Mononuclear cell (primary cell): ENCODE measurements at regions not wholly inside any gene's neighbourhood (a gene's known extent, or its start where the extent isn't known, plus 50 kb on each side); places are given as distances from the start of the nearest gene placed in this dataset.

ENCODE experiments used
- H3K27me3 ChIP-seq: 2 replicates; pipeline ENCODE4 v1.6.0; 2011; ENCODE audit warnings: low read length, control low read depth; ENCODE audit not compliant: insufficient read depth
- H3K4me1 ChIP-seq: 2 replicates; pipeline ENCODE4 v1.5.1; 2011; ENCODE audit warnings: mild to moderate bottlenecking, low read length, control low read depth; ENCODE audit not compliant: insufficient read depth
- H3K4me3 ChIP-seq: 2 replicates; pipeline ENCODE4 v1.5.1; 2011; ENCODE audit warnings: mild to moderate bottlenecking, low read length, moderate library complexity
- H3K9me3 ChIP-seq: 2 replicates; pipeline ENCODE4 v1.5.1; 2011; ENCODE audit warnings: low read depth, mild to moderate bottlenecking, control low read depth, low read length

- Histone ChIP-seq H3K9me3 (peaks cover 8% of the 10 kb centered on the region), H3K4me3 (no peak overlapping the region), H3K27me3 (no peaks in the 10 kb centered on the region), H3K4me1 (no peaks in the 10 kb centered on the region)
Observed at GRCh38 chr3:27945229-27945628, 223.1 kb upstream of the EOMES start.

GRCh38 chr3:27960133-27960532, 238.0 kb upstream of the EOMES start:
- H3K4me1 ChIP-seq, result no peaks in the 10 kb centered on the region
- H3K27me3 ChIP-seq, result no peaks in the 10 kb centered on the region
- H3K4me3 ChIP-seq, result no peak overlapping the region
- no peaks in the 10 kb centered on the region for H3K9me3 ChIP-seq

GRCh38 chr3:27963519-27963918, 241.4 kb upstream of the EOMES start:
- H3K4me1 ChIP-seq, result no peaks in the 10 kb centered on the region
- no peaks in the 10 kb centered on the region for H3K9me3 ChIP-seq
- no peaks in the 10 kb centered on the region for H3K27me3 ChIP-seq
- H3K4me3 ChIP-seq, result no peak overlapping the region

- H3K27me3 ChIP-seq, result no peaks in the 10 kb centered on the region
- H3K4me3 ChIP-seq, result no peak overlapping the region
- H3K4me1 ChIP-seq, result peaks cover 9% of the 10 kb centered on the region
- H3K9me3 ChIP-seq, result no peaks in the 10 kb centered on the region
Observed at GRCh38 chr3:27971600-27971999, 249.5 kb upstream of the EOMES start.

GRCh38 chr3:27976933-27977332, 254.8 kb upstream of the EOMES start:
- no peak overlapping the region for H3K4me3 ChIP-seq
- peaks cover 17% of the 10 kb centered on the region for H3K4me1 ChIP-seq
- no peaks in the 10 kb centered on the region for H3K27me3 ChIP-seq
- no peaks in the 10 kb centered on the region for H3K9me3 ChIP-seq

- H3K9me3 ChIP-seq, result no peaks in the 10 kb centered on the region
- peaks cover 17% of the 10 kb centered on the region for H3K4me1 ChIP-seq
- no peak overlapping the region for H3K4me3 ChIP-seq
- no peaks in the 10 kb centered on the region for H3K27me3 ChIP-seq
Observed at GRCh38 chr3:27978440-27978839, 256.3 kb upstream of the EOMES start.

GRCh38 chr3:27985369-27986035, 255.9 kb upstream of the CMC1 start:
- H3K9me3 ChIP-seq, result no peaks in the 10 kb centered on the region
- no peaks in the 10 kb centered on the region for H3K4me1 ChIP-seq
- no peaks in the 10 kb centered on the region for H3K27me3 ChIP-seq
- no peak overlapping the region for H3K4me3 ChIP-seq

- no peak overlapping the region for H3K4me3 ChIP-seq
- no peaks in the 10 kb centered on the region for H3K4me1 ChIP-seq
- no peaks in the 10 kb centered on the region for H3K27me3 ChIP-seq
- no peaks in the 10 kb centered on the region for H3K9me3 ChIP-seq
Observed at GRCh38 chr3:27986234-27986879, 255.1 kb upstream of the CMC1 start.

GRCh38 chr3:27990324-27990723, 251.1 kb upstream of the CMC1 start:
- H3K4me1 ChIP-seq, result no peaks in the 10 kb centered on the region
- no peaks in the 10 kb centered on the region for H3K9me3 ChIP-seq
- H3K4me3 ChIP-seq, result no peak overlapping the region
- no peaks in the 10 kb centered on the region for H3K27me3 ChIP-seq

GRCh38 chr3:27990837-27991236, 250.6 kb upstream of the CMC1 start:
- no peak overlapping the region for H3K4me3 ChIP-seq
- H3K4me1 ChIP-seq, result no peaks in the 10 kb centered on the region
- H3K9me3 ChIP-seq, result no peaks in the 10 kb centered on the region
- no peaks in the 10 kb centered on the region for H3K27me3 ChIP-seq

- Histone ChIP-seq H3K27me3 (no peaks in the 10 kb centered on the region), H3K4me1 (no peaks in the 10 kb centered on the region), H3K4me3 (no peak overlapping the region), H3K9me3 (no peaks in the 10 kb centered on the region)
Observed at GRCh38 chr3:27993051-27993450, 248.4 kb upstream of the CMC1 start.

- no peaks in the 10 kb centered on the region for H3K27me3 ChIP-seq
- H3K4me3 ChIP-seq, result no peak overlapping the region
- H3K9me3 ChIP-seq, result no peaks in the 10 kb centered on the region
- no peaks in the 10 kb centered on the region for H3K4me1 ChIP-seq
Observed at GRCh38 chr3:28000608-28001007, 240.8 kb upstream of the CMC1 start.

GRCh38 chr3:28008235-28008634, 233.2 kb upstream of the CMC1 start:
- Histone ChIP-seq H3K4me3 (no peak overlapping the region), H3K27me3 (no peaks in the 10 kb centered on the region), H3K4me1 (no peaks in the 10 kb centered on the region), H3K9me3 (no peaks in the 10 kb centered on the region)

GRCh38 chr3:28012830-28013229, 228.6 kb upstream of the CMC1 start:
- Histone ChIP-seq H3K4me3 (no peak overlapping the region), H3K4me1 (no peaks in the 10 kb centered on the region), H3K9me3 (no peaks in the 10 kb centered on the region), H3K27me3 (no peaks in the 10 kb centered on the region)

- Histone ChIP-seq H3K4me3 (no peak overlapping the region), H3K27me3 (no peaks in the 10 kb centered on the region), H3K9me3 (no peaks in the 10 kb centered on the region), H3K4me1 (no peaks in the 10 kb centered on the region)
Observed at GRCh38 chr3:28013864-28014473, 227.4 kb upstream of the CMC1 start.
